ENCODE measurements at regions not wholly inside any gene's neighbourhood (a gene's known extent, or its start where the extent isn't known, plus 50 kb on each side); places are given as distances from the start of the nearest gene placed in this dataset.

GRCh38 chr11:39443424-39444022, 2015.9 kb downstream of the LRRC4C start:
- BruUV-seq (replicated peaks) = no TSS peak
- TF ChIP-seq CTCF (IDR thresholded peaks at IDR 0.05; ENCODE audit: unreplicated experiment) = no peak
- no peak for DNase-seq
- Mint-ChIP-seq H3K27ac (ENCODE audit: unreplicated experiment) (no peak overlapping the region), H3K36me3 (ENCODE audit: insufficient read depth, unreplicated experiment) (no peaks in the 10 kb centered on the region), H3K27me3 (ENCODE audit: unreplicated experiment) (no peaks in the 10 kb centered on the region), H3K4me1 (ENCODE audit: low read depth, unreplicated experiment) (no peaks in the 10 kb centered on the region), H3K4me3 (ENCODE audit: low read depth, unreplicated experiment) (no peak overlapping the region), H3K9me3 (ENCODE audit: low read depth, unreplicated experiment) (peaks cover 8% of the 10 kb centered on the region)
- CTCF ChIA-PET = no interaction called here
- intact Hi-C loops (cut with micrococcal nuclease; ENCODE audit: unreplicated experiment) = no loop called here

GRCh38 chr11:39442177-39442576, 2017.3 kb downstream of the LRRC4C start:
- H3K36me3 Mint-ChIP-seq (ENCODE audit: insufficient read depth, unreplicated experiment) = no peaks in the 10 kb centered on the region
- no peak overlapping the region for H3K4me3 Mint-ChIP-seq (ENCODE audit: low read depth, unreplicated experiment)
- no peak for TF ChIP-seq CTCF (IDR thresholded peaks at IDR 0.05; ENCODE audit: unreplicated experiment)
- intact Hi-C loops (cut with micrococcal nuclease; ENCODE audit: unreplicated experiment) = no loop called here
- no peak for DNase-seq
- H3K27me3 Mint-ChIP-seq (ENCODE audit: unreplicated experiment) = no peaks in the 10 kb centered on the region
- no peaks in the 10 kb centered on the region for H3K4me1 Mint-ChIP-seq (ENCODE audit: low read depth, unreplicated experiment)
- H3K9me3 Mint-ChIP-seq (ENCODE audit: low read depth, unreplicated experiment) = peaks cover 11% of the 10 kb centered on the region
- CTCF ChIA-PET = no interaction called here
- H3K27ac Mint-ChIP-seq (ENCODE audit: unreplicated experiment) = no peak overlapping the region
- BruUV-seq (replicated peaks) = no TSS peak

GRCh38 chr11:39435641-39436040, 2023.8 kb downstream of the LRRC4C start:
- no peak overlapping the region for H3K4me3 Mint-ChIP-seq (ENCODE audit: low read depth, unreplicated experiment)
- intact Hi-C loops (cut with micrococcal nuclease; ENCODE audit: unreplicated experiment) = no loop called here
- no peaks in the 10 kb centered on the region for H3K27me3 Mint-ChIP-seq (ENCODE audit: unreplicated experiment)
- no peaks in the 10 kb centered on the region for H3K36me3 Mint-ChIP-seq (ENCODE audit: insufficient read depth, unreplicated experiment)
- CTCF ChIA-PET = no interaction called here
- H3K27ac Mint-ChIP-seq (ENCODE audit: unreplicated experiment) = no peak overlapping the region
- H3K9me3 Mint-ChIP-seq (ENCODE audit: low read depth, unreplicated experiment) = peaks cover 8% of the 10 kb centered on the region
- TF ChIP-seq CTCF (IDR thresholded peaks at IDR 0.05; ENCODE audit: unreplicated experiment) = no peak
- H3K4me1 Mint-ChIP-seq (ENCODE audit: low read depth, unreplicated experiment) = no peaks in the 10 kb centered on the region
- no peak for DNase-seq
- no TSS peak for BruUV-seq (replicated peaks)

GRCh38 chr11:39434466-39434865, 2025.0 kb downstream of the LRRC4C start:
- no peak for TF ChIP-seq CTCF (IDR thresholded peaks at IDR 0.05; ENCODE audit: unreplicated experiment)
- CTCF ChIA-PET = no interaction called here
- Mint-ChIP-seq H3K4me1 (ENCODE audit: low read depth, unreplicated experiment) (no peaks in the 10 kb centered on the region), H3K27ac (ENCODE audit: unreplicated experiment) (no peak overlapping the region), H3K4me3 (ENCODE audit: low read depth, unreplicated experiment) (no peak overlapping the region), H3K27me3 (ENCODE audit: unreplicated experiment) (no peaks in the 10 kb centered on the region), H3K36me3 (ENCODE audit: insufficient read depth, unreplicated experiment) (no peaks in the 10 kb centered on the region), H3K9me3 (ENCODE audit: low read depth, unreplicated experiment) (peaks cover 6% of the 10 kb centered on the region)
- DNase-seq = no peak
- no TSS peak for BruUV-seq (replicated peaks)
- intact Hi-C loops (cut with micrococcal nuclease; ENCODE audit: unreplicated experiment) = no loop called here

Data from Calu3 (cell line).